ENCODE measurements at regions not wholly inside any gene's neighbourhood (a gene's known extent, or its start where the extent isn't known, plus 50 kb on each side); places are given as distances from the start of the nearest gene placed in this dataset.
"Not testable (repeated sequence)": the region's sequence is repeated elsewhere in the genome, so short reads cannot be mapped to it uniquely, and the experiment has no call there.

DNA sequence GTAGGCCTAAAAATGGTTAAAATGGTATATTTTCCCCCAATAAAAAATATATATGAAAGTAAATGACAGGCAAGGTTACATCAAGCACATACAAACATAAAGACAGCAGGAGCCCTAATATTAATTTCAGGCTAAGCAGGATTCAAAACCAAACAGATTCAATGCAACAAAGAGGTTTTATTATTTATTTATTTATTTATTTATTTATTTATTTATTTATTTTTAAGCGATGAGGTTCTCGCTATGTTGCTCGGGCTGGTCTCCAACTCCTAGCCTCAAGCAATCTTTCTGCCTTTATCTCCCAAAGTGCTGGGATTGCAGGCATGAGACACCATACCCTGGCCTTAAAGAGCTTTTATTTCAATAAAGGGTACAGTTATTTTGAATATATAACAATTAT lies 106.4 kb upstream of the SHB start:
- H3K9me3 ChIP-seq (replicated peaks): peaks cover 2% of the 10 kb centered on the region
- no peak overlapping the region for H3K4me3 ChIP-seq
- DNase-seq: no peak
- no peak overlapping the region for H3K27ac ChIP-seq
- no peaks in the 10 kb centered on the region for H3K36me3 ChIP-seq
- H3K4me1 ChIP-seq: peaks cover 6% of the 10 kb centered on the region; the same call in 1 of the 2 replicates
- no peaks in the 10 kb centered on the region for H3K27me3 ChIP-seq

DNA sequence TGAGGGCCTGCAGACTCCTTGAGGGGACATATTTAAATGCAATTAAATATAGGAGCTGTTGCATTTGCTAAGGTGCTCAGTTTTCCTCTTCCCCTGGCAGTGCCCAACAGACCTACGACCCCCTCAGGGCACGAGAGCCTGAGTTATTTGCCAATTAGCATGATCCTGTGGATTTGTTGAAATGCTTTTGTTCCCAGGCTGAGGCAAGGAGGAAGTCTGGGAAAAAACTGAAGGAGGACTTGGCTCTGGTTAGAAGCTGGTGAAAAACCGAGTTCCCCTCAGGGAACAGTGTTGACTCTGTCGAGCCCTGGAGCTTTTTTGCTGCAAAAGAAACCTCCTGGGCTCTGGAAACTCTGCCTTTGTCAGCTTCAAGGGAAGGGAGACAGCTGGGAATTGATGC lies 103.6 kb upstream of the SHB start:
- no peak overlapping the region for H3K4me3 ChIP-seq
- no peaks in the 10 kb centered on the region for H3K36me3 ChIP-seq
- peaks cover 8% of the 10 kb centered on the region for H3K9me3 ChIP-seq (replicated peaks)
- DNase-seq: no peak
- H3K27ac ChIP-seq: no peak overlapping the region
- no peaks in the 10 kb centered on the region for H3K4me1 ChIP-seq
- no peaks in the 10 kb centered on the region for H3K27me3 ChIP-seq

DNA sequence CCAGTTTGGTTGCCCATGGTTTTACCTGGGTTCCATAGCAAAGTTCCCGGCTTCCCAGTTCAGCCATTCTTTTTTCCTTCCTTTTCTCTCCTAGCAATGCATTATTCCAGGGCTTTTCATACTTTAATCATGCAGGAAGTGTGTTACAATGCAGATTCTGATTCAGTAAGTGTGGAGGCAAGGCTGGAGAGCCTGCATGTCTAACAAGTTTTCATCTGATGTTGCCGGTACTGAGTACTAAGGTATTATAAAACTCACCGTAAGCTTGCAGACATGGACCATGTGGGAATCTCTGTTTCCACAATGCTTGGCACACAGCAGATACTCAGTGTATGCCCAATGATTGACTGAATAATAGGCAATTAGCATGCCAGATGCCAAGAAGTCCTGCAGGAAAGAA lies 102.9 kb upstream of the SHB start:
- no peak overlapping the region for H3K27ac ChIP-seq
- peaks cover 8% of the 10 kb centered on the region for H3K9me3 ChIP-seq (replicated peaks)
- H3K36me3 ChIP-seq: no peaks in the 10 kb centered on the region
- H3K27me3 ChIP-seq: no peaks in the 10 kb centered on the region
- no peak for DNase-seq
- no peak overlapping the region for H3K4me3 ChIP-seq
- H3K4me1 ChIP-seq: no peaks in the 10 kb centered on the region

DNA sequence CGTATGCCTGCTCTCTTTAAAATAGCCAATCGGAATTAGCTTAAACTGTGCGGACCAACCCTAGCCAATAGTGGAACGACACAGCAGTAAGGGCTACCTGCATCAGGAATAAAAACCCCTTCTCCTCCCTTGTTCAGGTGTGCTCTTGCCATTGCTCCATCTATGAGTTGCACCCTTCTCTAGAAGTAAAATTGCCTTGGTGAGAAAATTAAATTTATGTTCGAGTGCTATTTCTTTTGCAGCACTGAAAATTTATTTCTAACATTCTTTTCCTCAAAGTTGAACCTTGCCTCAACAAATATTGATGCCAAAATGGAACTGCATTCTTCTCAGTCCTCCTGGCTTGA lies 102.5 kb upstream of the SHB start:
- H3K9me3 ChIP-seq (replicated peaks): peaks cover 8% of the 10 kb centered on the region
- no peaks in the 10 kb centered on the region for H3K36me3 ChIP-seq
- H3K27me3 ChIP-seq: no peaks in the 10 kb centered on the region
- H3K27ac ChIP-seq: no peak overlapping the region
- no peaks in the 10 kb centered on the region for H3K4me1 ChIP-seq
- H3K4me3 ChIP-seq: no peak overlapping the region
- DNase-seq: no peak

DNA sequence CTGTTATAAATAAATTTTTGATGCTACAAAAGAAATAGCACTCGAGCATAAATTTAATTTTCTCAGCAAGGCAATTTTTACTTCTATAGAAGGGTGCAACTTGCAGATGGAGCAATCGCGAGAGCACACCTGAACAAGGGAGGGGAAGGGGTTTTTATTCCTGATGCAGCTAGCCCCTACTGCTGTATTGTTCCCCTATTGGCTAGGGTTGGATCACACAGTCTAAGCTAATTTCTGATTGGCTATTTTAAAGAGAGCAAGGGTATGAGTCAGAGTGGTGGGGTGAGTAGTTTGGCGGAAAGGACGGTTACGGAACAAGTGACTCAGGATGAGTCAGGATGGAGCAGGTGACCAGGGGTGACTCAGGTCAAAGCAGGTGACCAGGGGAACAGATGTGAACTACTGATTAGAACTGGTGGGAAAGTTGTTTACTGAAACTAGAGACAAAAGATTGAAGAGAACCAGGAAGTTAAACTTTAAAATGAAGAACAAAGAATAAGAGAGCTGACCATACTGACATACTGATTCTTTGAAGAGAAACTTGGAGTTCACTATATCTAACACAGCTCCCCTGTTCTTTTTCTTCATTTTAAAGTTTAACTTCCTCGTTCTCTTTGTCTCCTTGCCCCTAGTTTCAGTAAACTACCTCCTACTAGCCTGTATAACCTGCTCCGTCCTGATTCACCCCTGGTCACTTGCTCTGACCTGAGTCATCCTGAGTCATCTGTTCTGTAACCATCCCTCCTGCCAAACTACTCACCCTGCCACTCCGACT lies 101.9 kb upstream of the SHB start:
- H3K27me3 ChIP-seq; H3K4me1 ChIP-seq; H3K4me3 ChIP-seq; H3K36me3 ChIP-seq; H3K27ac ChIP-seq; DNase-seq; H3K9me3 ChIP-seq (replicated peaks): not testable (repeated sequence)

DNA sequence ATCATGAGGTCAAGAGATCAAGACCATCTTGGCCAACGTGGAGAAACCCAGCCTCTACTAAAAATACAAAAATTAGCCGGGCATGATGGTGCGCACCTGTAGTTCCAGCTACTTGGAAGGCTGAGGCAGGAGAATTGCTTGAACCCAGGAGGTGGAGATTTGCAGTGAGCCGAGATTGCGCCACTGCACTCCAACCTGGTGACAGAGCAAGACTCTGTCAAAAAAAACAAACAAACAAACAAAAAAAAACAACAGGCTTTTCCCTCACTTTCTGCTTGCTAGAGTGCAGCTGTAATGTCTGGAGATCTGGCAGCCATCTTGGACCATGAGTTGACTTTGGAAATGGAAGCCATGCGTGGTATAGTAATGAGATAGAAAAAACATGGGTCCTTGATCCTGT lies 101.1 kb upstream of the SHB start:
- not testable (repeated sequence) for H3K4me3 ChIP-seq; H3K27ac ChIP-seq; H3K36me3 ChIP-seq; H3K27me3 ChIP-seq; H3K9me3 ChIP-seq (replicated peaks); DNase-seq; H3K4me1 ChIP-seq

DNA sequence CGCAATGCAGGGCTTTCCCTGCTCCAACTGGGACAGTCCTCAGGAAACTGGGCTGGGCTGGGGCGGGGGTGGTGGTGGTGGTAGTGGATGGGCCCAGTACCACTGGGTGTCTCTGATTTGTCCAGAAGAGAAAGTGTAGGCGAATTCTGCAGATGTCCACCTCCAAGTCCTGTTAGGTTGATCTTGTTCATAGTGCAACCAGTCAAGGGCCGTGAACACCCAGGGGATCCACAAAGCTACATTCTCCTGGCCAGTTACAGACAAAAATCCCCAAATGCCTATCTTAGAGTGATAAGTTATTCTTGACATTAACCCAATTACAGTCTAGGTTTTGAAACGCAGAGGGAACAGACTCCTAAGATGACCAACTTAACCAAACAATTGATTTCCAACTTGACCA lies 97.5 kb upstream of the SHB start:
- H3K4me1 ChIP-seq: no peaks in the 10 kb centered on the region
- peaks cover 8% of the 10 kb centered on the region for H3K9me3 ChIP-seq (replicated peaks)
- H3K27ac ChIP-seq: no peak overlapping the region
- DNase-seq: no peak
- H3K4me3 ChIP-seq: no peak overlapping the region
- H3K36me3 ChIP-seq: no peaks in the 10 kb centered on the region
- H3K27me3 ChIP-seq: no peaks in the 10 kb centered on the region

DNA sequence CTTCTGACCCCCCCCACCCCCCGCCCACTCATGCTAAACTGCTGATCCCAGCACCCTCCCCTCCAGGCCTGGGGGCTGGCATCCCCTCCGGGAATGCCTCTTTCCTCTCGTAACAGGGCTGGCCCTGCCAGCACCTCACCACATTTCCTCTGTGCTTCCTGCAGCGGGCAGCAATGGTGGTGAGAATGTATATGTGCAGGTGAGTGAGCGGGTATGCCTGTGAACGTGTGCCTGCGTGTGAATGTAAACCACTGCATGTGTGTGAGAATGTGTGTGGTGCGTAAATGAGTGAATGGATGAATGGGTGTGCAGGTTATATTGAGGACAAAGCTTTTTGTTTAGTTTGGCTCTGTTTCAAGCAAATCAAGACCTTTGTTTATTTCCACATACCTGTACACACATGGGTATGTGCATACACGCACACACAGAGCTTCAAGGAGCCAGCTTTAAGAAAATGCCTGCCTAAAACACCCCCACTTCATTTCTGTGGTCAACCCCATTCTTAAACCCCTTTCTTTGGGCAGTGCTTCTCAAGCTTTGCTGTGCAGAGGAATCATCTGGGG lies 95.7 kb upstream of the SHB start:
- no peaks in the 10 kb centered on the region for H3K27me3 ChIP-seq
- H3K4me3 ChIP-seq: no peak overlapping the region
- no peak overlapping the region for H3K27ac ChIP-seq
- H3K9me3 ChIP-seq (replicated peaks): peaks cover 3% of the 10 kb centered on the region; the same call in 1 of the 2 replicates
- H3K36me3 ChIP-seq: no peaks in the 10 kb centered on the region
- DNase-seq: no peak
- H3K4me1 ChIP-seq: no peaks in the 10 kb centered on the region

DNA sequence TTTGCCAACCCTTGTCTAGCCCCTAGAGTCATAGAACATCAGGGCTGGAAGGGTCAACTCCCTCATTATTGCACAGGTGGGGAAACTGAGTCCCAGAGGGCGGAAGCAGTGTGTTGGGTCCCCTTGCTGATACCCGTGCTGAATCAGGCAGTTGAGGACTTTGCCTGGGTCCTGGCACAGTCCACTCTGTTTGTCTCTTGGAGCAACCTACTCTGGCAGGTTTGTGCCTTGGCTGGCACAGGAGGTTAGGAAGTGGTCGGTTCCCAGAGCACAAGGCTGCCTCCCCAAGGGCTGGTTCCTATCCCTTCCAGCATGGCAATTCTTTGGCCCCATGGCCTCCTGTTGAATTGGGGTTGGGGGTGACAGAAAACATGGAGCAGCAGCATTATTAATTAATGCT lies 94.5 kb upstream of the SHB start:
- Histone ChIP-seq H3K4me3 (no peak overlapping the region), H3K27me3 (no peaks in the 10 kb centered on the region), H3K27ac (no peak overlapping the region), H3K36me3 (no peaks in the 10 kb centered on the region), H3K4me1 (no peaks in the 10 kb centered on the region), H3K9me3 (replicated peaks) (no peaks in the 10 kb centered on the region)
- DNase-seq: no peak

DNA sequence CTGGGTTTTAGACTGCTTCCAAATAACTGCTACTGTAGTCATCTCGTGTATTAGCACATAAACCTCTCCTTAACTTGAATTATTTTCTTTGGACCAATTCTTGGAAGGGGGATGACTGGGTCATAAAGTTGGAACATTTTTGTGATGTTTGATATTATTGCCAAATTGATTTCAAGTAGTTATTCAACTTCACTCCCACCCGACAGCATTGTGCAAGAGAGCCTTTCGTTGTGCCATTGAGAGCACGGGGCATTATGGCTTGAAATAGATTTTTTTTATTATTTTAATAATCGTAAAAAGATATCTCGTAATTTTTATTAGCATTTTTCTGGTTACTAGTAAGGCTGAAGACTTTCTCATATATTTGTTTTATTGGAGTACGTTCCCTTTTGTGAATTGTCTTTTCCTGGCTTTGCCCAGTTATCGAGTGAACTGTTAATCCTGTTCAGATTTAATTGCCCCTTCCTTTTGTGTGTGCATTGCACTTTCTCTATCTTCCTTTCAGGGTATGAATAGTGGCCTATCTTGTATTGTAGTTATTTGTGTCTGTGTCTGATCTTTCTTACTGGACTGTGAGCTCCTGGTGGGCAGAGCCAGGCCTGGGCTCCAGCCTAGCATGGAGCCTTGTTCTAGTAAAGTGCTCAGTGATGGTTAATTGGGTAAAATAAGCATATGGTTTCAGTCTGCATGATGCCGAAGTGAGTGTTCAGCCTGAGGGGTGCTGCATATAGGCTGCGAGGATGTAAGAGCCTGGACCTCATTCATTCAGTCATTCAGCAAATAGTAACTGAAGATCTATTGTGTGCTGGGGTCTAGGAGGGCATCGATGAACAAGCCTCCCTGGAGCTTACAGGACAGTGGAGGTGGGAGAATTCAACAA lies 93.5 kb upstream of the SHB start:
- Histone ChIP-seq H3K27me3 (no peaks in the 10 kb centered on the region), H3K4me1 (no peaks in the 10 kb centered on the region), H3K27ac (no peak overlapping the region), H3K9me3 (replicated peaks) (no peaks in the 10 kb centered on the region), H3K4me3 (no peak overlapping the region), H3K36me3 (no peaks in the 10 kb centered on the region)
- no peak for DNase-seq

DNA sequence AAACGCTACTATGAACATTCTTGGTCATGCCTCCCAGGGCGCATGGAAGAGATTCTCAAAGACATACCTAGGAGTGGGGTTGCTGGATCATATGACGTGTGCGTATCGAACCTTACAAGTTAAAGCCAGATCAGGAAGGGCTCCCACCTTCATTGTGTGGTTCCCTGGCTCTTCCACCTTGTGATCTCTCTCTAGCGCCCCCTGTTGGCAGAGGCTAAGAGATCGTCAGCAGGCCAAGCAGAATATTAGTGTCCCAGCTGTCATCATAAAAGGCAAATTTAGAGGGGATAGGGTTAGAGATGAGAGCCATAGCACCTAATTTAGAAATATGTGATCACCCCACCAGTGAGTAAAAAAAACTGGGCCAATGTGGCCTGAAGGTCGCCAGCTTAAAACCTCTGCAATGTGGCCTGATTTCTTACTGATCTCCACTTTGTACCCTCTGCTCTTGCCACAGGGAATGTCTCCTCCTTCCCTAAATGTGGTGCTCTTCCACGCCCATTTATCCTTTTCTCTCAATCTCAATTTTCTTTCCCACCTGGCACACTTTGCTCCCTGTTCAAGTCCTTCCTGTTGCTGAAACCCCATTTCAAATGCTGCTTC lies 91.7 kb upstream of the SHB start:
- H3K27ac ChIP-seq: no peak overlapping the region
- no peaks in the 10 kb centered on the region for H3K27me3 ChIP-seq
- H3K36me3 ChIP-seq: no peaks in the 10 kb centered on the region
- H3K4me3 ChIP-seq: no peak overlapping the region
- no peaks in the 10 kb centered on the region for H3K9me3 ChIP-seq (replicated peaks)
- H3K4me1 ChIP-seq: no peaks in the 10 kb centered on the region
- DNase-seq: peak; percentile 60 to 82

DNA sequence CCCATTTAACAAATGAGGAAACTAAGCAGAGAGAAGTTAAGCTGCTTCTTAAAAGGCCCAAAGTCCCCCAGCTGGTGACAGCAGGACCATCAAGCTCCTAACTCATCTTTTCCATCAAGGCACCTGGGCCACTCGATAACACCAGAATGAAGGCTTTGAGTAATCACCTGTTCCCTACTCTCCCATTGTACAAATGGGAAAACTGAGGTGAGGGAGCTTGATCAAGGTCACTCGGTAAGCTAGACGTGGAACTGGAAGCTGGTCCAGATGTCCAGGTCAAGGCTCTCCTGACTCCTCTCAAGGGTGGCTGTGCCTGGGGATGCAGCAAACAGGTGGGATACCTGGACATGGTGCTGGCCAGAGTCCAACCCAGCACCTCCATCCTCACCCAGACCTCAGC lies 90.6 kb upstream of the SHB start:
- peaks cover 5% of the 10 kb centered on the region for H3K4me1 ChIP-seq
- no peaks in the 10 kb centered on the region for H3K9me3 ChIP-seq (replicated peaks)
- no peaks in the 10 kb centered on the region for H3K36me3 ChIP-seq
- no peak overlapping the region for H3K4me3 ChIP-seq
- H3K27me3 ChIP-seq: no peaks in the 10 kb centered on the region
- DNase-seq: no peak
- H3K27ac ChIP-seq: no peak overlapping the region

DNA sequence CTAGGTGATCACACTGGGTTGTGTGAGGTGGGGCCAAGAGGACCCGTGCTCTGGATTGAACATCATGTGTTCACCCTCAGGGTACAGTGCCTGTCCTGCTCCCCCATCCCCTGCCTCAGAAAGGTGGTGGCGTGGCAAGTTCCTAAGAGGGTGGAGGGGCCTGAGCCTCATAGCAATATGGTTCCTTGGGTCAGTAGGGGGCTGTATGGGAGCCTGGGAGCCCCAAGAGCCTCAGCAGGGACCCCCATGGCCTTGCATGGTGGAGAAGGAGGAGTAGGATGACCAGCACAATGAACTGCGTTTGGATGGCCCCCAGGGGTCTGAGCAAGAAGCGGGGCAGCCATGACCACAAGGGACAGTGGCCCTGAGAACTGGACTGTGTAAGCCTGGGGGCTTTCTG lies 89.6 kb upstream of the SHB start:
- no peaks in the 10 kb centered on the region for H3K27me3 ChIP-seq

DNA sequence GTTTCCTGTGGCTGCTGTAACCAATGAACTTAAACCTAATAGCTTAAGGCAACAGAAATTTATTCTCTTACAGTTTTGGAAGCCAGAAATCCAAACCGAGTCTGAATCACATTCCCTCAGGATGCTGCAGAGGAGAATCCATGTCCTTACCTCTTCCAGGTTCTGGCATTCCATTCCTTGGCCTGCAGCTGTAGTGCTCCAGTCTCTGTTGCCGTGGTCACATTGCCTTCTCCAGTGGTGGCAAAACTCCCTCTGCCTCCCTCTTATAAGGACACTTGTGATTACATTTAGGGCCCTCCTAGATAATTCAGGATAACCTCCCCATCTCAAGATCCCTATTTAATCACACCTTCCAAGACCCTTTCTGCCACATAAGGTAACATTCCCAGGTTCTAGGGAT lies 88.7 kb upstream of the SHB start:
- DNase-seq: no peak
- peaks cover 6% of the 10 kb centered on the region for H3K4me1 ChIP-seq
- H3K27ac ChIP-seq: no peak overlapping the region
- no peaks in the 10 kb centered on the region for H3K27me3 ChIP-seq
- H3K36me3 ChIP-seq: no peaks in the 10 kb centered on the region
- H3K9me3 ChIP-seq (replicated peaks): no peaks in the 10 kb centered on the region
- no peak overlapping the region for H3K4me3 ChIP-seq

More for the DNA sequence above, 89.6 kb upstream of the SHB start:
- Histone ChIP-seq H3K36me3 (no peaks in the 10 kb centered on the region), H3K4me3 (no peak overlapping the region), H3K4me1 (peaks cover 6% of the 10 kb centered on the region), H3K9me3 (replicated peaks) (no peaks in the 10 kb centered on the region), H3K27ac (no peak overlapping the region)
- DNase-seq: no peak

Data from SJCRH30 (cell line).